ENCODE measurements at regions not wholly inside any gene's neighbourhood (a gene's known extent, or its start where the extent isn't known, plus 50 kb on each side); places are given as distances from the start of the nearest gene placed in this dataset.
"Not testable (repeated sequence)": the region's sequence is repeated elsewhere in the genome, so short reads cannot be mapped to it uniquely, and the experiment has no call there.

DNA sequence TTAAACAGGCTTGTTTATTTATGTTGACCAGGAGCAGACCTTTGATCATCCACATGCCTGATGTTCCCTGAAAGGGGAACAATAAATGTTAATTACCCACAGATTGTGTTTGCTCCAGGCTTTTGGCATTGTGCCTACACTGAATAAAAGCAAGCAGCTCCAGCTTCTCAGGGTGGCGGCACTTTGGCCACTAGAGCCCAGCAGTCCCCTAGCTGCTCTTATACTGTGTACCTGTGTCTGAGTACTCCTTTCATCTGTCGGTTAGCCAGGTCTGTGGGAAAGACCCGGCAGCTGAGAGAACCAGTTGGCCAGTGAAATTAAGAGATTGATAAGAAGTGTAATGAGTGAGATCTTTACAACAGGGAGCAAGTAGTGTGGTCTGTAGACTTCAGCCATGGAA, 254.8 kb upstream of the FTMT start:
- WGBS, 10 experiments, result 30 to 100% (median 83%) methylated on average over 1 to 2 of the region's 3 CpGs; no CpG with 5 or more reads in 3 of the 10 experiments
- Histone ChIP-seq H3K27ac (no peak overlapping the region), H3K4me1 (replicated peaks in 1 of 2) (no peaks in the 10 kb centered on the region), H3K4me3 (no peak overlapping the region)
- in situ Hi-C loops (cut with MboI; ENCODE audit: low pct_unique_long_range_greater_than_20kb in 2 of 9, low sequenced_read_pairs in 9 of 9, unreplicated experiment in 9 of 9), result no loop called here
- ATAC-seq (replicated peaks in 6 of 8), result no peak

- peaks cover 0 to 2% of the 10 kb centered on the region in 2 donors for H3K4me1 ChIP-seq (replicated peaks in 1 of 2)
- WGBS, 10 experiments, result 0 to 100% (median 83%) methylated on average over 1 to 2 of the region's 2 CpGs; no CpG with 5 or more reads in 2 of the 10 experiments
- no peak overlapping the region for H3K27ac ChIP-seq
- in situ Hi-C loops (cut with MboI; ENCODE audit: low pct_unique_long_range_greater_than_20kb in 2 of 9, low sequenced_read_pairs in 9 of 9, unreplicated experiment in 9 of 9), result no loop called here
- no peak overlapping the region for H3K4me3 ChIP-seq
- ATAC-seq (replicated peaks in 6 of 8), result no peak
These were observed 242.9 kb upstream of the FTMT start for GRCh38 chr5:121608826-121609225.

GRCh38 chr5:121624035-121624434, 227.6 kb upstream of the FTMT start:
- in situ Hi-C loops (cut with MboI; ENCODE audit: low pct_unique_long_range_greater_than_20kb in 2 of 9, low sequenced_read_pairs in 9 of 9, unreplicated experiment in 9 of 9), result no loop called here
- Histone ChIP-seq H3K4me1 (replicated peaks in 1 of 2) (no peaks in the 10 kb centered on the region), H3K27ac (no peak overlapping the region), H3K4me3 (no peak overlapping the region)
- 13 to 100% (median 53%) methylated on average over 1 to 2 of the region's 2 CpGs for WGBS, 10 experiments
- no peak for ATAC-seq (replicated peaks in 6 of 8)

GRCh38 chr5:121628783-121629182, 222.9 kb upstream of the FTMT start:
- ATAC-seq (replicated peaks in 6 of 8), result peak in 1 of 8 experiments; percentile 37
- no peak overlapping the region for H3K4me3 ChIP-seq
- H3K27ac ChIP-seq, result no peak overlapping the region
- in situ Hi-C loops (cut with MboI; ENCODE audit: low pct_unique_long_range_greater_than_20kb in 2 of 9, low sequenced_read_pairs in 9 of 9, unreplicated experiment in 9 of 9), result loop anchor here in 2 of 9 experiments (25.0 kb wide), 1 partner anchor 234 kb away; the partner anchor contains the start of gene FTMT (in 2 of the 2)
- H3K4me1 ChIP-seq (replicated peaks in 1 of 2), result no peaks in the 10 kb centered on the region
- WGBS, 10 experiments, result 36 to 100% (median 81%) methylated on average over 1 to 3 of the region's 3 CpGs

DNA sequence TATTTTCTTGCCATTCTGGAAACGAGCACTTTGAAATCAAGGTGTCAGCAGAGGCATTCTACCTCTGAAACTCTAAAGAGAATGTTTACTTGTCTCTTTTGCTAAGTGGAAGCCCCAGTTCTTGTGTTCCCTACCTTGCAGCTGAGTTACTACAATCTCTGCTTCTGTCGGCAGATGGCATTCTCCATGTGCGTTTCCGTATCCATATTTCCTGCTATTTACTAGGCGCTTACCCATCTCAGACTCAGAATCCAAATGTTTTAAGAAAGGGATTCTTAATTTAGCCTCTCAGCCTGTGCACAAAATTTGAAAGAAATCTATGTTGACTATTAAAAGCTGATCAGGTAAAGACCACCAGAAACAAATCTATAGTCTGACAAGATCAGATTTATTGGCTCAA, 221.3 kb upstream of the FTMT start:
- Histone ChIP-seq H3K4me3 (no peak overlapping the region), H3K4me1 (replicated peaks in 1 of 2) (no peaks in the 10 kb centered on the region), H3K27ac (no peak overlapping the region)
- 4 to 92% (median 40%) methylated on average over 1 to 5 of the region's 5 CpGs; no CpG with 5 or more reads in 1 of the 10 experiments for WGBS, 10 experiments
- peak in 3 of 8 experiments; percentile 22 to 75 (median 50) for ATAC-seq (replicated peaks in 6 of 8)
- in situ Hi-C loops (cut with MboI; ENCODE audit: low pct_unique_long_range_greater_than_20kb in 2 of 9, low sequenced_read_pairs in 9 of 9, unreplicated experiment in 9 of 9), result loop anchor here in 2 of 9 experiments (25.0 kb wide), 1 partner anchor 232 kb away; the partner anchor contains the start of gene FTMT (in 2 of the 2)

DNA sequence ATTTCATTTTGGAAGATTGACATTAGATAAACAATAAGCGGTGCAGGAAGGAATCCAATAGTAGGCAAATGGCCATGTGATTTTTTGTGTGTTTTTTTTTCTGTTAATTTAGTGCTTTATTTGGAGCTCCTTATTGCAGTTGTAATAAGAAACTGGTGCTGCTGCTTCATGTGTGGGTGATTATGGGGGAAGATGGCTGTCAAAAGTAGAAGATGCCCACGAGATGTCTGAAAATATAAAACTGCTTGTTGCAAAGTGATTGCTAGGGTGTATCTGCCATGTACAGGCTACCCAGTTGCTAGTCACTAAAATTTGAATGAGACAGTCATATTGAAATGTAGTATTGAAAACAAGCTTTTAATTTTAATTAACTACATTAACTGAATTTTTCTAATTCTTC, 216.7 kb upstream of the FTMT start:
- no peak for ATAC-seq (replicated peaks in 6 of 8)
- in situ Hi-C loops (cut with MboI; ENCODE audit: low pct_unique_long_range_greater_than_20kb in 2 of 9, low sequenced_read_pairs in 9 of 9, unreplicated experiment in 9 of 9), result loop anchor here in 2 of 9 experiments (25.0 kb wide), 1 partner anchor 227 kb away; the partner anchor contains the start of gene FTMT (in 2 of the 2)
- 0 to 100% (median 91%) methylated on average over 1 to 2 of the region's 2 CpGs; no CpG with 5 or more reads in 3 of the 10 experiments for WGBS, 10 experiments
- H3K4me1 ChIP-seq (replicated peaks in 1 of 2), result no peaks in the 10 kb centered on the region
- no peak overlapping the region for H3K27ac ChIP-seq
- H3K4me3 ChIP-seq, result no peak overlapping the region

GRCh38 chr5:121638126-121638525, 213.6 kb upstream of the FTMT start:
- H3K27ac ChIP-seq, result no peak overlapping the region
- peak in 3 of 8 experiments; percentile 52 to 62 (median 57) for ATAC-seq (replicated peaks in 6 of 8)
- WGBS, 10 experiments, result 5 to 100% (median 73%) methylated on average over 1 to 2 of the region's 2 CpGs
- H3K4me1 ChIP-seq (replicated peaks in 1 of 2), result no peaks in the 10 kb centered on the region
- no peak overlapping the region for H3K4me3 ChIP-seq
- in situ Hi-C loops (cut with MboI; ENCODE audit: low pct_unique_long_range_greater_than_20kb in 2 of 9, low sequenced_read_pairs in 9 of 9, unreplicated experiment in 9 of 9), result loop anchor here in 2 of 9 experiments (25.0 kb wide), 1 partner anchor 224 kb away; the partner anchor contains the start of gene FTMT (in 2 of the 2)

- H3K4me3 ChIP-seq, result no peak overlapping the region
- no peak overlapping the region for H3K27ac ChIP-seq
- H3K4me1 ChIP-seq (replicated peaks in 1 of 2), result no peaks in the 10 kb centered on the region
- WGBS, 10 experiments, result 0 to 100% (median 82%) methylated on average over 1 of the region's 1 CpG; no CpG with 5 or more reads in 6 of the 10 experiments
- ATAC-seq (replicated peaks in 6 of 8), result no peak
- in situ Hi-C loops (cut with MboI; ENCODE audit: low pct_unique_long_range_greater_than_20kb in 2 of 9, low sequenced_read_pairs in 9 of 9, unreplicated experiment in 9 of 9), result loop anchor here in 2 of 9 experiments (25.0 kb wide), 1 partner anchor 222 kb away; the partner anchor contains the start of gene FTMT (in 2 of the 2)
These were observed 211.4 kb upstream of the FTMT start for GRCh38 chr5:121640298-121640697.

DNA sequence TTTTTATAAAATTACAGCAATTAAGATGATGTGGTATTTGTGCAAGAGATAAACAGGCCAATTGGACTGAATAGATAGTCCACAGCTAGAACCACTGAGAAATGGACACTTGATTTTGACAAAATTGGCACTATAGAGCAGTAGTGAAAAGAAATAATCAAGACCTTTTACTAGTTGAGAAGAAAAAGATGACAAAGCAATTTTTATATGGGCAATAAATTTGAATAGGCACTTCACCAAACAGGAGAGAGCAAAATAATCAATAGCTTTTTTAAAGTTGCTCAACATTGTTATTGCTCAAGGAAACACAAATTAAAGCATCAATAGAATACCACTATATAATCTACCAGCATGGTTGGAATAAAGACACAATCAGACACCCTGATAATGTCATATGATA, 193.5 kb upstream of the FTMT start:
- in situ Hi-C loops (cut with MboI; ENCODE audit: low pct_unique_long_range_greater_than_20kb in 2 of 9, low sequenced_read_pairs in 9 of 9, unreplicated experiment in 9 of 9), result no loop called here
- Histone ChIP-seq H3K27ac (no peak overlapping the region), H3K4me1 (replicated peaks in 1 of 2) (no peaks in the 10 kb centered on the region), H3K4me3 (no peak overlapping the region)
- no peak for ATAC-seq (replicated peaks in 6 of 8)

DNA sequence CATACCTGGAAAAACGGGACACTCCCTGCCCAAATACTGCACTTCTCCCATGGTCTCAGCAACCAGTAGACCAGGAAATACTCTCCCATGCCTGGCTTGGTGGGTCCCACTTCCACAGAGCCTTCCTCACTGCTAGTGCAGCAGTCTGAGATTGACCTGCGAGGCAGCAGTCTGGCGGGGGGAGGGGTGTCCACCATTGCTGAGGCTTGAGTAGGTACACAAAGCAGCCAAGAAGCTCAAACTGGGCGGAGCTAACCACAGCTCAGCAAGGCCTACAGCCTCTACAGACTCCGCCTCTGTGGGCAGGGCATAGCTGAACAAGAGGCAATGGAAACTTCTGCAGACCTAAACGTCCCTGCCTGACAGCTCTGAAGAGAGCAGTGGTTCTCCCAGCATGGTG, 191.5 kb upstream of the FTMT start:
- no peak for ATAC-seq (replicated peaks in 6 of 8)
- Histone ChIP-seq H3K4me3 (no peak overlapping the region), H3K27ac (no peak overlapping the region), H3K4me1 (replicated peaks in 1 of 2) (no peaks in the 10 kb centered on the region)
- in situ Hi-C loops (cut with MboI; ENCODE audit: low pct_unique_long_range_greater_than_20kb in 2 of 9, low sequenced_read_pairs in 9 of 9, unreplicated experiment in 9 of 9), result no loop called here
- 40 to 100% (median 71%) methylated on average over 1 to 6 of the region's 6 CpGs; no CpG with 5 or more reads in 6 of the 10 experiments for WGBS, 10 experiments

- in situ Hi-C loops (cut with MboI; ENCODE audit: low pct_unique_long_range_greater_than_20kb in 2 of 9, low sequenced_read_pairs in 9 of 9, unreplicated experiment in 9 of 9); H3K4me3 ChIP-seq; H3K27ac ChIP-seq; H3K4me1 ChIP-seq (replicated peaks in 1 of 2); ATAC-seq (replicated peaks in 6 of 8): not testable (repeated sequence)
- 0 to 100% (median 71%) methylated on average over 1 to 3 of the region's 4 CpGs; no CpG with 5 or more reads in 1 of the 10 experiments for WGBS, 10 experiments
These were observed 186.1 kb upstream of the FTMT start for GRCh38 chr5:121665542-121665941.

DNA sequence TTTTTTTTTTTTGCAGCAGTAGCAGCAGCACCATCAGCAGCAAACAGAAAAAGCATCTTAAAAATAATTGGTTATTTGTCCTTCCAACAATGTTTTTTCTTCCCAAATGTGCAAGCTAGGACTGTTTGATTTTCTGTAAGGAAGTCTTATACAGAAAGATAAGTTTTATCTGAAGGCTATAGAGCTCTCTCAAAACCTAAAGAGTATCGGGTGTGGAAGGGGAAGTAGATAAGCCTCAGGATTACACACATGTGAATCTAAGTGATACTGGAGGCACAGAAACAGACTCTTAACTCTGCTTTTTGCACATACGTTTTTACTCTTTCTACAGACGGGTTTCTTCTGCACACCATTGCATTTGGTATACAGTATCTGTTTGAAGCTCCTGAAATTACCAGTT, 184.4 kb upstream of the FTMT start:
- in situ Hi-C loops (cut with MboI; ENCODE audit: low pct_unique_long_range_greater_than_20kb in 2 of 9, low sequenced_read_pairs in 9 of 9, unreplicated experiment in 9 of 9), result no loop called here
- ATAC-seq (replicated peaks in 6 of 8), result no peak

GRCh38 chr5:121668635-121669034, 183.0 kb upstream of the FTMT start:
- ATAC-seq (replicated peaks in 6 of 8), result peak in 2 of 8 experiments; percentile 39 to 54
- 0 to 100% (median 75%) methylated on average over 1 of the region's 1 CpG; no CpG with 5 or more reads in 4 of the 10 experiments for WGBS, 10 experiments
- in situ Hi-C loops (cut with MboI; ENCODE audit: low pct_unique_long_range_greater_than_20kb in 2 of 9, low sequenced_read_pairs in 9 of 9, unreplicated experiment in 9 of 9), result no loop called here
- no peaks in the 10 kb centered on the region for H3K4me1 ChIP-seq (replicated peaks in 1 of 2)
- no peak overlapping the region for H3K4me3 ChIP-seq
- no peak overlapping the region for H3K27ac ChIP-seq

More for the DNA sequence above, 184.4 kb upstream of the FTMT start:
- Histone ChIP-seq H3K27ac (no peak overlapping the region), H3K4me1 (replicated peaks in 1 of 2) (no peaks in the 10 kb centered on the region), H3K4me3 (no peak overlapping the region)
- 11 to 100% (median 81%) methylated on average over 1 to 3 of the region's 3 CpGs; no CpG with 5 or more reads in 3 of the 10 experiments for WGBS, 10 experiments

DNA sequence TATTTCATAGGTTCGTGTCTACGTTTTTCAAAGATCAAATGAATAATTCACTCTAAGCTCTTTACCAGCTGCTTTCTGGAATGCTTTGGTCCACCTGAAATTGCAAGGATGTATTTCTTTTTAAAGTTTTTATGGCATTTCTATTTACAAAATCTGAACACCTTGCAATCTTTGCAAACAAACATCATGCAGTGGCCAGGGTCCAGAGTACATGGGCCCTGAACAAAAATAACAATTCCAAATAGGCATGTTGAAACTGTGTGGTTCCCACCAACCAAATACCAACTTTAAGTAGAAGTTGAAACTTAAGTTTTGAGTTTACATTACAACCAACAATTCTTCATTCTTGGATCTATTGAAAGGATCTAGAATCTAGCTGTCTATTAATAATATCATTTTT, 180.1 kb upstream of the FTMT start:
- no peaks in the 10 kb centered on the region for H3K4me1 ChIP-seq (replicated peaks in 1 of 2)
- WGBS, 10 experiments, result 0 to 100% (median 88%) methylated on average over 1 to 2 of the region's 2 CpGs; no CpG with 5 or more reads in 1 of the 10 experiments
- in situ Hi-C loops (cut with MboI; ENCODE audit: low pct_unique_long_range_greater_than_20kb in 2 of 9, low sequenced_read_pairs in 9 of 9, unreplicated experiment in 9 of 9), result no loop called here
- no peak overlapping the region for H3K4me3 ChIP-seq
- H3K27ac ChIP-seq, result no peak overlapping the region
- ATAC-seq (replicated peaks in 6 of 8), result no peak
